B cell (primary cell): ENCODE measurements at regions not wholly inside any gene's neighbourhood (a gene's known extent, or its start where the extent isn't known, plus 50 kb on each side); places are given as distances from the start of the nearest gene placed in this dataset.

ENCODE experiments used
- ATAC-seq: fragments of 200-7000 bp; cut with Tn5 transposase; one replicate; pipeline ENCODE4 v1.10.0; 2021; ENCODE audit warnings: low read depth, mild to moderate bottlenecking, moderate number of reproducible peaks, moderate library complexity
- CTCF ChIA-PET: fragments of 350-600 bp; sonication (Branson Sonifier 250); formaldehyde crosslinking; loops from one replicate; lab custom pipeline; 2021; ENCODE audit warnings: antibody characterized with exemption, inconsistent platforms; lab: Charles Lee
- POLR2A ChIA-PET: fragments of 350-600 bp; sonication (Branson Sonifier 250); formaldehyde crosslinking; loops from one replicate; lab custom pipeline; 2021; ENCODE audit warnings: antibody characterized with exemption; lab: Charles Lee
- DNase-seq: peaks from one replicate; pipeline ENCODE4 v3.0.0; 2013
- H2AFZ ChIP-seq: 2 replicates; pipeline ENCODE4 v1.6.1; 2012; ENCODE audit warnings: mild to moderate bottlenecking, low read depth, low read length; ENCODE audit not compliant: insufficient read depth, poor library complexity, severe bottlenecking
- H3K27ac ChIP-seq, 2 donors: 1 replicate in 1 of 2; 2 replicates in 1 of 2; pipeline ENCODE4 v1.5.1; 2012 to 2013; ENCODE audit warnings: low read length in 2 of 2, mild to moderate bottlenecking in 2 of 2, moderate library complexity in 1 of 2
- H3K27me3 ChIP-seq, 4 experiments: fragments of 200-600 bp in 1 of 4; sonication (generic) in 1 of 4; replicated peaks in 1 of 4; 1 replicate in 2 of 4; 2 replicates in 2 of 4; pipeline versions ENCODE4 v1.6.1 to v1.7.0; 2013 to 2016; ENCODE audit warnings: low read length in 3 of 4, mild to moderate bottlenecking in 2 of 4, mixed read lengths in 1 of 4, moderate library complexity in 1 of 4; ENCODE audit not compliant: insufficient read depth in 4 of 4, control insufficient read depth in 3 of 4; ENCODE audit errors: control extremely low read depth in 1 of 4
- H3K36me3 ChIP-seq, 2 experiments: replicated peaks in 1 of 2; 1 replicate in 1 of 2; 2 replicates in 1 of 2; pipeline versions ENCODE4 v1.6.1 to v1.7.1; 2013; ENCODE audit warnings: low read length in 1 of 2; ENCODE audit not compliant: insufficient read depth in 2 of 2, control insufficient read depth in 1 of 2; ENCODE audit errors: control extremely low read depth in 1 of 2, extremely low read depth in 1 of 2
- H3K4me1 ChIP-seq, 2 donors: fragments of 200-600 bp in 1 of 2; sonication (generic) in 1 of 2; 1 replicate in 1 of 2; 2 replicates in 1 of 2; pipeline versions ENCODE4 v1.5.1 to v1.6.1; 2013 to 2017; ENCODE audit warnings: low read length in 2 of 2; ENCODE audit not compliant: control insufficient read depth in 2 of 2, insufficient read depth in 2 of 2
- H3K4me2 ChIP-seq: replicated peaks from 2 replicates; pipeline ENCODE3; 2012; ENCODE audit warnings: mild to moderate bottlenecking, low read depth, low read length; ENCODE audit not compliant: poor library complexity, severe bottlenecking
- H3K4me3 ChIP-seq, 5 experiments: fragments of 200-600 bp in 1 of 5; sonication (generic) in 1 of 5; 1 replicate in 3 of 5; 2 replicates in 2 of 5; pipeline versions ENCODE4 v1.5.1 to v1.7.0; 2011 to 2016; ENCODE audit warnings: low read length in 4 of 5, mild to moderate bottlenecking in 4 of 5, low read depth in 2 of 5, control low read depth in 1 of 5, moderate library complexity in 1 of 5; ENCODE audit not compliant: insufficient read depth in 1 of 5; ENCODE audit errors: control extremely low read depth in 1 of 5, extremely low read depth in 1 of 5
- H3K79me2 ChIP-seq: fragments of 200-600 bp; sonication (generic); one replicate; pipeline ENCODE4 v1.6.0; 2016; ENCODE audit warnings: low read length; ENCODE audit not compliant: control insufficient read depth, insufficient read depth
- H3K9ac ChIP-seq: fragments of 200-600 bp; sonication (generic); 2 replicates; pipeline ENCODE4 v1.6.1; 2017; ENCODE audit warnings: mild to moderate bottlenecking, low read length, moderate library complexity
- H3K9me3 ChIP-seq, 3 donors: one replicate each; pipeline versions ENCODE4 v1.6.1 to v1.7.1; 2013; ENCODE audit warnings: low read length in 2 of 3; ENCODE audit not compliant: control insufficient read depth in 2 of 3, insufficient read depth in 1 of 3; ENCODE audit errors: control extremely low read depth in 1 of 3
- H4K20me1 ChIP-seq: 2 replicates; pipeline ENCODE4 v1.6.0; 2012; ENCODE audit warnings: mild to moderate bottlenecking, low read length; ENCODE audit not compliant: insufficient read depth, control insufficient read depth, poor library complexity, severe bottlenecking
- H3K27ac Mint-ChIP-seq: one replicate; pipeline ENCODE4 v1.8.0; 2021; ENCODE audit warnings: mixed read lengths
- H3K27me3 Mint-ChIP-seq: one replicate; pipeline ENCODE4 v1.8.0; 2021; ENCODE audit warnings: mixed read lengths
- H3K4me1 Mint-ChIP-seq: one replicate; pipeline ENCODE4 v1.8.0; 2021; ENCODE audit warnings: mixed read lengths
- H3K4me3 Mint-ChIP-seq: one replicate; pipeline ENCODE4 v1.8.0; 2021; ENCODE audit warnings: mixed read lengths
- H3K9me3 Mint-ChIP-seq: one replicate; pipeline ENCODE4 v1.8.0; 2022; ENCODE audit warnings: mixed read lengths; ENCODE audit not compliant: insufficient read depth
- CTCF ChIP-seq: fragments of 200-600 bp; IDR thresholded peaks from one replicate; pipeline ENCODE4 v1.8.0; 2022; ENCODE audit warnings: antibody characterized with exemption, mild to moderate bottlenecking
- EZH2 ChIP-seq: IDR thresholded peaks from 2 replicates; pipeline ENCODE4 v1.6.1; 2012; ENCODE audit warnings: borderline replicate concordance, low read depth, mild to moderate bottlenecking, moderate library complexity, low read length; ENCODE audit not compliant: insufficient read depth, poor library complexity, severe bottlenecking
- WGBS: methylation state at CpG from one replicate; pipeline ENCODE4 v1.1.5; 2013; ENCODE audit warnings: missing lambda C conversion rate; ENCODE audit not compliant: insufficient coverage; 5-methylcytosine and 5-hydroxymethylcytosine counted together
- intact Hi-C: fragments of 100-400 bp; cut with micrococcal nuclease; formaldehyde crosslinking; loops from one replicate; pipeline ENCODE4 v1.10.0; 2022

- H3K4me3 Mint-ChIP-seq = no peak overlapping the region
- Histone ChIP-seq H4K20me1 (no peaks in the 10 kb centered on the region), H3K27ac (no peak overlapping the region), H3K27me3 (no peaks in the 10 kb centered on the region), H3K79me2 (no peaks in the 10 kb centered on the region), H3K4me1 (no peaks in the 10 kb centered on the region), H2AFZ (no peak overlapping the region), H3K4me3 (no peak overlapping the region), H3K36me3 (no peaks in the 10 kb centered on the region), H3K4me2 (no peak overlapping the region), H3K9ac (no peak overlapping the region), H3K9me3 (peaks cover 0 to 12% (median 0%) of the 10 kb centered on the region in 3 donors)
- ATAC-seq (no peak), DNase-seq (no peak)
- no peak overlapping the region for H3K27ac Mint-ChIP-seq
- WGBS = 81% methylated on average over 7 of the region's 7 CpGs
- H3K27me3 Mint-ChIP-seq = no peaks in the 10 kb centered on the region
- intact Hi-C loops = no loop called here
- CTCF ChIA-PET = no interaction called here
- no peaks in the 10 kb centered on the region for H3K4me1 Mint-ChIP-seq
- no peak for TF ChIP-seq EZH2
- TF ChIP-seq CTCF = no peak
- POLR2A ChIA-PET = no interaction called here
- no peaks in the 10 kb centered on the region for H3K9me3 Mint-ChIP-seq
These were observed 88.5 kb upstream of the TCERG1L start for GRCh38 chr10:131399981-131400380.

- ATAC-seq = no peak
- Histone ChIP-seq H3K4me1 (no peaks in the 10 kb centered on the region), H4K20me1 (no peaks in the 10 kb centered on the region), H3K4me2 (no peak overlapping the region), H3K9me3 (peaks cover 0 to 15% (median 0%) of the 10 kb centered on the region in 3 donors), H3K27me3 (no peaks in the 10 kb centered on the region), H3K36me3 (no peaks in the 10 kb centered on the region), H2AFZ (no peak overlapping the region), H3K79me2 (no peaks in the 10 kb centered on the region), H3K27ac (no peak overlapping the region), H3K4me3 (no peak overlapping the region), H3K9ac (no peak overlapping the region)
- CTCF ChIA-PET = no interaction called here
- POLR2A ChIA-PET = no interaction called here
- Mint-ChIP-seq H3K27ac (no peak overlapping the region), H3K4me1 (no peaks in the 10 kb centered on the region), H3K4me3 (no peak overlapping the region), H3K9me3 (no peaks in the 10 kb centered on the region), H3K27me3 (no peaks in the 10 kb centered on the region)
- no peak for DNase-seq
- TF ChIP-seq CTCF = no peak
- TF ChIP-seq EZH2 = no peak
- intact Hi-C loops = no loop called here
- 49% methylated on average over 5 of the region's 5 CpGs for WGBS
These were observed 89.0 kb upstream of the TCERG1L start for GRCh38 chr10:131400513-131400912.
